ENCODE measurements at regions not wholly inside any gene's neighbourhood (a gene's known extent, or its start where the extent isn't known, plus 50 kb on each side); places are given as distances from the start of the nearest gene placed in this dataset.
"Not testable (repeated sequence)": the region's sequence is repeated elsewhere in the genome, so short reads cannot be mapped to it uniquely, and the experiment has no call there.

- peak; percentile 87 for DNase-seq
These were observed 130.2 kb upstream of the ALDH3B2 start for GRCh38 chr11:67804435-67805252.

- DNase-seq = not testable (repeated sequence)
These were observed 129.1 kb upstream of the ALDH3B2 start for GRCh38 chr11:67803519-67803918.

GRCh38 chr11:67803055-67803454, 128.6 kb upstream of the ALDH3B2 start:
- DNase-seq = not testable (repeated sequence)

GRCh38 chr11:67802623-67803022, 128.2 kb upstream of the ALDH3B2 start:
- not testable (repeated sequence) for DNase-seq

GRCh38 chr11:67801397-67801796, 127.0 kb upstream of the ALDH3B2 start:
- not testable (repeated sequence) for DNase-seq

- DNase-seq = not testable (repeated sequence)
These were observed 126.2 kb upstream of the ALDH3B2 start for GRCh38 chr11:67800591-67800990.

GRCh38 chr11:67799808-67800207, 125.4 kb upstream of the ALDH3B2 start:
- not testable (repeated sequence) for DNase-seq

GRCh38 chr11:67797726-67798521, 123.5 kb upstream of the ALDH3B2 start:
- not testable (repeated sequence) for DNase-seq

GRCh38 chr11:67795746-67796145, 121.3 kb upstream of the ALDH3B2 start:
- DNase-seq = no peak

- DNase-seq = not testable (repeated sequence)
These were observed 119.3 kb upstream of the ALDH3B2 start for GRCh38 chr11:67793750-67794149.

GRCh38 chr11:67792273-67792990, 118.0 kb upstream of the ALDH3B2 start:
- DNase-seq = peak; percentile 30

- DNase-seq = not testable (repeated sequence)
These were observed 117.3 kb upstream of the ALDH3B2 start for GRCh38 chr11:67791598-67792170.

GRCh38 chr11:67788341-67788695, 113.9 kb upstream of the ALDH3B2 start:
- not testable (repeated sequence) for DNase-seq

- DNase-seq = not testable (repeated sequence)
These were observed 113.4 kb upstream of the ALDH3B2 start for GRCh38 chr11:67787681-67788340.

- not testable (repeated sequence) for DNase-seq
These were observed 107.5 kb upstream of the ALDH3B2 start for GRCh38 chr11:67781967-67782366.

GRCh38 chr11:67781506-67781905, 107.1 kb upstream of the ALDH3B2 start:
- not testable (repeated sequence) for DNase-seq

- no peak for DNase-seq
These were observed 105.6 kb upstream of the ALDH3B2 start for GRCh38 chr11:67780056-67780455.

- DNase-seq = not testable (repeated sequence)
These were observed 104.9 kb upstream of the ALDH3B2 start for GRCh38 chr11:67779189-67779875.

GRCh38 chr11:67776852-67777520, 102.6 kb upstream of the ALDH3B2 start:
- no peak for DNase-seq

GRCh38 chr11:67774175-67774574, 99.8 kb upstream of the ALDH3B2 start:
- not testable (repeated sequence) for DNase-seq

Measured in retina (tissue), 1 donor.